Neural cell (in vitro differentiated cells): ENCODE measurements at regions not wholly inside any gene's neighbourhood (a gene's known extent, or its start where the extent isn't known, plus 50 kb on each side); places are given as distances from the start of the nearest gene placed in this dataset.

Experiments
- EP300 ChIP-seq: fragments of 450-650 bp; conservative IDR thresholded peaks from 2 replicates; pipeline ENCODE4 v1.6.1; 2014; ENCODE audit warnings: antibody characterized with exemption, mild to moderate bottlenecking, moderate library complexity; ENCODE audit not compliant: poor library complexity, severe bottlenecking
- EZH2 ChIP-seq: fragments of 200-600, 300-800 bp; shearing (Covaris generic), sonication (generic); IDR thresholded peaks from 2 replicates; pipeline ENCODE4 v1.6.1; 2014; ENCODE audit warnings: antibody characterized with exemption, low read length, borderline replicate concordance, mild to moderate bottlenecking; ENCODE audit not compliant: insufficient read depth, poor library complexity, severe bottlenecking
- MXI1 ChIP-seq: fragments of 450-650 bp; conservative IDR thresholded peaks from 2 replicates; pipeline ENCODE4 v1.6.1; 2014; ENCODE audit warnings: antibody characterized with exemption, mild to moderate bottlenecking; ENCODE audit not compliant: poor library complexity, severe bottlenecking
- POLR2AphosphoS5 ChIP-seq: IDR thresholded peaks from 2 replicates; pipeline ENCODE4 v1.6.1; 2012
- RAD21 ChIP-seq: fragments of 450-650 bp; conservative IDR thresholded peaks from 2 replicates; pipeline ENCODE4 v1.6.1; 2014; ENCODE audit warnings: antibody characterized with exemption, mild to moderate bottlenecking, moderate library complexity
- REST ChIP-seq: IDR thresholded peaks from 2 replicates; pipeline ENCODE4 v1.6.1; 2012; ENCODE audit warnings: borderline replicate concordance
- SMC3 ChIP-seq: fragments of 450-650 bp; conservative IDR thresholded peaks from 2 replicates; pipeline ENCODE4 v1.6.1; 2014; ENCODE audit warnings: antibody characterized with exemption, mild to moderate bottlenecking, moderate library complexity; ENCODE audit not compliant: poor library complexity
- TAF1 ChIP-seq: IDR thresholded peaks from 2 replicates; pipeline ENCODE4 v1.6.1; 2012; ENCODE audit warnings: low read depth
- TF ChIP-seq, protein P1 (sequence below): fragments of 450-650 bp; IDR thresholded peaks from 2 replicates; pipeline ENCODE4 v1.5.1; 2014; ENCODE audit warnings: antibody characterized with exemption, mild to moderate bottlenecking, moderate library complexity; ENCODE audit not compliant: poor library complexity, severe bottlenecking

DNA sequence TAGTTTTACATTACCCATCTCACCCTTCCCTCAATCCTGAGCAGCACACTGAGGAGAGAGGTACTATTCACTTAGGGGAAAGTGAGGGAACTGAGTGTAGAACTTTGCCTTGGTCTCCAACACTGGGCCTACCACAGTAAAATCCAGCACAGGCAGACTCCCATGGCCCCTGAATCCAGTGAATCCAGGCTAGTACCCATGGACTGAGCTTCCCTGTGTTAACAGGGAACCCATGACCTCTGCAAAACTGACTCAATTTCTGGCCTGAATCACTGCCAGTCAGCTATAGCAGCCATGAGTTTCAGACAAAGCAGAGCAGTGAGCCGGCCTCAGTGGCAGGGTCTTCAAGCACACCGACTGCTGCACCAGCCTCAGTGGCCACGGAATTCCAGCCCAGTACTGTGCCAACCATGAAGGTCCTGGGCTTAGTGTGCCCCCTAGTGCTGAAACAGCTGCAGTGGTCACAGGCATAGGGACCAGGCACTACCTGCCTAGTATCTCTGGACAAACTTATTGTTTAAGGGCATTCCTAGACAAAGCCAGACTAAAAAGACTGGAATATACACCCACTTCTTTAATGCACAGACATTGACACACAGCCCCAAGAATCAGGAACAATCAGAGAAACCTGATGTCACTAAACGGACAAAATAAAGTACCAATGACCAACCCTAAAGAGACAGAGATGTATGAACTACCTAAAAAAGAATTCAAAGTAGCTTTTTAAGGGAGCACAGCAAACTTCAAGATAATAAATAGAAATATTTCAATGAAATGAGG is 127.4 kb upstream of the RPL34 start:
- TF ChIP-seq TAF1 (no peak), EZH2 (no peak), RAD21 (no peak), MXI1 (no peak), POLR2AphosphoS5 (no peak), REST (no peak), EP300 (no peak), SMC3 (no peak)
- TF ChIP-seq, protein P1, sequence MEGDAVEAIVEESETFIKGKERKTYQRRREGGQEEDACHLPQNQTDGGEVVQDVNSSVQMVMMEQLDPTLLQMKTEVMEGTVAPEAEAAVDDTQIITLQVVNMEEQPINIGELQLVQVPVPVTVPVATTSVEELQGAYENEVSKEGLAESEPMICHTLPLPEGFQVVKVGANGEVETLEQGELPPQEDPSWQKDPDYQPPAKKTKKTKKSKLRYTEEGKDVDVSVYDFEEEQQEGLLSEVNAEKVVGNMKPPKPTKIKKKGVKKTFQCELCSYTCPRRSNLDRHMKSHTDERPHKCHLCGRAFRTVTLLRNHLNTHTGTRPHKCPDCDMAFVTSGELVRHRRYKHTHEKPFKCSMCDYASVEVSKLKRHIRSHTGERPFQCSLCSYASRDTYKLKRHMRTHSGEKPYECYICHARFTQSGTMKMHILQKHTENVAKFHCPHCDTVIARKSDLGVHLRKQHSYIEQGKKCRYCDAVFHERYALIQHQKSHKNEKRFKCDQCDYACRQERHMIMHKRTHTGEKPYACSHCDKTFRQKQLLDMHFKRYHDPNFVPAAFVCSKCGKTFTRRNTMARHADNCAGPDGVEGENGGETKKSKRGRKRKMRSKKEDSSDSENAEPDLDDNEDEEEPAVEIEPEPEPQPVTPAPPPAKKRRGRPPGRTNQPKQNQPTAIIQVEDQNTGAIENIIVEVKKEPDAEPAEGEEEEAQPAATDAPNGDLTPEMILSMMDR, result no peak
